HG03558 (cell line): ENCODE measurements at regions not wholly inside any gene's neighbourhood (a gene's known extent, or its start where the extent isn't known, plus 50 kb on each side); places are given as distances from the start of the nearest gene placed in this dataset.

Experiments used
- ATAC-seq: cut with Tn5 transposase; IDR thresholded peaks from one replicate; pipeline ENCODE4 v1.9.1; 2021; ENCODE audit warnings: moderate number of reproducible peaks; ENCODE audit not compliant: unreplicated experiment; ENCODE audit errors: extremely low read depth

DNA sequence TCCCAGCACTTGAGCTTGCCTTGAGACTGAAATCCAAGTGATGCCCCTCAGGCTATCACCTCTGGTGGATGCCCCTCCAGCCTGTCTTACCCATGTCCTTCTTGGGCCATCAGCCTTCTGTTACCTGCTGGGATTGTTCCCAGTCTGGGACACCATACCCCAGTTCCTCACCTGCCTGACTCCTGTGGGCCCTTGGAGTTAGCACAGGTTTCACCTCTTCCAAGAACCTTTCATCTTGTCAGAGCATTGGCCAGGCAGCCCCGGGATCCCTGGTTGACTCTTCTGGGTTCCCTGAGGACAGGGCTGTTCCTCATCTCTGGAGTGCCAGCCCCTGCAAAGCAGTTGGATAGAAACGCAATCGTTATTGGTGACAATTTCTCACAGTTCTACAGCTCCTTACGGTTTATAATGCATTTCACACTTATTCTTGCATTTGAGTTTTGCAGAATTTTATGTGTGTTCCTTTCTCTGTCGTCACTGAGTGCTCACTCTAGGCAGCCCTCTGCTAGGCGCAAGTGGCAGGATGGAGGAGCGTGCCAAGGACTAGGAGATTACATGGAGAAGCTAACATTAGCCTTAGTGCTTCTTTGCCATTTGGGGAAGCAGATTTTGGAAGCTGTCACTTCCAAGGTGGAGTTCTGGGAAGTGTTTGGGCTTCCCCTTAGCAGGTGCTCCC is 139.7 kb downstream of the DDX1 start:
- ATAC-seq, result no peak

GRCh38 chr2:15731889-15732271 is 140.2 kb downstream of the DDX1 start:
- no peak for ATAC-seq

DNA sequence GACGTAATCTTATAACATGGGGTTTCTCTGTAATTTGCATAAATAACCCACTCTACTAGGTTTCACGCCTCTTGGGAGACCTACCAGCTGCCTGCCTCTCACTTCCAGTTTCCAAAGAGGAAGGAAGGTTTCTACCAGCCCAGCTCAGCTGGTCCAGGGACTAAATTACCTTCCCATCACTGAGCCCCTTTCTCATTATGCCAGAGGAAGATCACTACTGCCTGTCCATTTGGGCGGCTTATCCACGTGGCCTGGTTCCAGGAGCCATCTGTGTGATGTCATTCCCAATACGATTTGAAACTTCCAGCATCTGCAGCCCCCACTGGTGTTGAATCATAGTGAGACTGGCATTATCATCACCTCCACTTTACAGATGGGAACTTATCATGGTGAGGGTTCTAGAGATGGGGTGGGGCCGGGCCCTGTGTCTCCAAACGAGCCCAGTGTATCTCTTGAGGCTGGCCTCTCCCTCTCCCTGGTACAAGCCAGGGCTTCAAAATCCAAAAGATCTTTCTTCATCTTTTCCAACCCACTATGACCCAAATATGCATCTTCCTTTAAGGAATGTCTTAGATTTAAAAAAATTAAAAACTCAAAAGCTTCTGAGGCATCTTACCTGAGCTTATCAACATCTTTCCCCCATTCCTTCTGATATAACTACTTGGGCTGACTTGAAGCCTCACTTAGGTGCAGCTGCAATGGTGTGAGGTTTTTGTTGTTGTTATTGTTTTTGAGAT is 140.8 kb downstream of the DDX1 start:
- ATAC-seq, result peak; percentile 94

- no peak for ATAC-seq
These were observed 142.4 kb downstream of the DDX1 start for GRCh38 chr2:15733867-15734673.

DNA sequence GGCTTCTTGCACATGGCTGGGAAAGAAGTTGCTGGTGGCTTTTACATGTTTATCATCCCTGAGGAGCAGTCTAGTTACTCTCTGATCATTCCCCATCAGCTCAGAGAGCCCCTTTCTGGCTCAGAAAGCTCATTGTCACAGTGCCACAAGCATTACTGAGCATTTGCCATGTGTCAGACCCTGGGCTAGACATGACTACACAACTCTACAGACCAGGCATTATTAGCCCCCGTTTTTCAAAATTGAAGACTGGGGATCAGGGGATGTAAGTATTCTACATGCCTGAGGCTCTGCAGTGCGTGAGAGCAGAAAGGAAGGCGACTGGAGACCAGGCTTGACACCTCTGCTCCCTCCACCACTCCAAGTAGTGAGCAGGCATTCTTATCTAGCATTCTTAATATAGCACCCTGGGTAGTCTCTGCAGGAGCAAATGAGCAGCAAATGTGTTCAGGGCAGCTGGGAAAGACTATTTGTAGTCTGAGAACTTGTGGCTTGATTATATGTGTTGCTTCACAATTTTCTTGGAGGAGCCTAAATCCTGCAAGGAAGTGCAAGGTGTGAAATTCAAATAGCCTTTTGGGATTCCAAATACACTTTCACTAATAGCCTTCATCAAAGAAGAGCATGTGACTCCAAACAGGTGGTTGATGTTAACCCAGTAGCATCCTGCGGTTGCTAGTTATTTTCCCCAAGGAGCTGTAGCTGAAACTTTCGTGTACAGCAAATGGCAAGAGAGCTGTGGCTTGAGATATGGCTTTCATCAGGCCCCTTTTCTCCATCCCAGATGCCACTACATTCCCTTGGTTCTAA is 143.2 kb downstream of the DDX1 start:
- no peak for ATAC-seq

DNA sequence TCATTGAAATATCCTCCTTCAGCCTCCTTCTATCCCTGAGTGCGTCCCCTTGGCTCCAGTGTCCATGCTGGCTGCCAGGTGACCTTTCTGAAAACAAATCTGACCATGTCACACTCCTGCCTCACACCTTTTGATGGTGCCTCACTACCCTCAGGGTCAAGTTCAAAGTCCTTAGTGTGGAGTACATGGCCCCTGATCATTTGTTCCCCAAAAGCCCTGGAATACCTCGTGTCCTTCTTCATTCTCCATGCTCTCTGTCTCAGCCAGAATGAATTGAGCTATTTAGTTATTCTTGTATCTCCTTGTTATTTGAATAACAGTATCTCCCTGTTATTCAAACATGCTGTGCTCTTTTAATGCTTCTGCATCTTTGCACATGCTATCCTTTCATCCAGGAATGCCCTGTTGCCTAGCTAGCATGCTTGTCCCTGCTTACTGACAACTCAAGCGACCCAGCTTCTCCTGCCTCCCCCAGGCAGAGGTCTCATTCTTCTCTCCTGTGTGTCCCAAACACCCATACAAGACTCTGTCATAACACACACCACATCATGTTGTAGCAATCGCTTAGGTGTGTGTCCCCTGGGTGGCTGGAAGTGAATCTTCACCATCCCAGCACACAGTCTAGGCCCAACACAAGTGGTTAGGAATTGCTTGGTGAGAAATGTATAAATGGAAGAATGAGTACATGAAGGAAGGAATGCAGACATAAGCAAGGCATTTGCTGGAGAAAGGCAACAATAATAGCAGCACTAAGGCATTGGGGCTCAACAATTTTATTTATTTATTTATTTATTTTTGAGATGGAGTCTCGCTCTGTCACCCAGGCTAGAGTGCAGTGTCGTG is 144.0 kb downstream of the DDX1 start:
- ATAC-seq, result no peak

GRCh38 chr2:15736396-15737180 is 144.9 kb downstream of the DDX1 start:
- ATAC-seq, result no peak

DNA sequence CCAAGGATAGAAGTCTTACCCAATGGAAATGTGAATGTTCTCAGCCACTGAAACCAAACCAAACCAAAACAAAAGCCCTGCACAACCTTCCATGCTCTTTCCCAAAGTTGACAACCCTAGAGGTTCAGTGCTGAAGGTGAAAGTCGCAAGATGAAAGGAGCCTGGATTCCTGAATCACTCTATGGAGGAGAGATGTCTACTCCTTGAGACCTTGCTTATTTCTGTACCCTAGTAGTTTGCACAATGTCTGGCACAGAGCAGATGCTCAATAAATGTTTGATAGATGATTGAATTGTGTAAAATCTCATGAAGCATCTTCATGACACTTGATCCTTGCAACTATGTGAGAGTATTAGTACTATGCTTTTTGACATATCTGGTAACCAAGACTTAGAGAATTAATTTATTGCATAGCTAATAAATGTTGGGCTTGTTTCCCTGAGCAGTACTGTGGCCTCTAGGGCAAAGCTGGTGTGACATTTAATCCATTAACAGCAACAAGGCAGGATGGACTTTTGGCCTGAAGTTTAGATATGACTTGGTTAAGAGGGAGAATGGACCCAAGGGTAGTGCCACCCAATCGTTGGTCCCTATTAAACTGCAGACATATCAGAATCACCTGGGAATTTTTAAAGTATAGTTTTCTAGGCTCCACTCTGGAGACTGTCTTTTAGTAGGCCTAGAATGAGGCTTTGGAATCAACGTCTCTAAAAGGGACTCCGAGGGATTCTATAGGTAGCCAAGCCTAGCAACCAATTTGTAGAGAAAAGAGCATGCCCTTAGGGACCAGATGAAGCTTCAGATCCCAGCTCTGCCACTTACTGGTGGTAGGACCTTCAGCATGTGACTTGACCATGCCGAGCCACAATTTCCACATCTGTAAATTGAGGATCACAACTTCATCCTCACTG is 145.9 kb downstream of the DDX1 start:
- ATAC-seq, result no peak

- ATAC-seq, result no peak
These were observed 146.5 kb downstream of the DDX1 start for GRCh38 chr2:15738225-15738546.

- ATAC-seq, result no peak
These were observed 147.3 kb downstream of the DDX1 start for GRCh38 chr2:15738943-15739342.

- ATAC-seq, result no peak
These were observed 153.2 kb downstream of the DDX1 start for GRCh38 chr2:15744820-15745219.

DNA sequence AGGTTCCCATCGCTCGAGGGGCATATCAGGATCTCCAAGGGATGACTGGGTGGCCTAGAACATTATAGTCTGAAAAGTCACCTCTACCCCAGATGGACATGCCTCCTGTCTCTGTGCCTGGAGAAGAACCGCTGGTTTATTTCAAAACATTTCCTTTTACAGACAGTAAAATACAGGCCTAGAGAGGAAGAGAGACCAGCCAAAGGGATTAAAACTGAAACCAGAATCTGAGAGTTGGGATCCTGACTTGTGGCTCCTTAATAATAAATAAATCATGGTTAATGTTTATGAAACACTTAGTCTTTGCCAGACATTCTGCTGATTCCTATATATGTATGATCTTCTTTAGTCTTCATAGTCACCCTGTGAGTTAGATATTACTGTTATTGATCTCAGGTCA is 153.7 kb downstream of the DDX1 start:
- ATAC-seq, result no peak

DNA sequence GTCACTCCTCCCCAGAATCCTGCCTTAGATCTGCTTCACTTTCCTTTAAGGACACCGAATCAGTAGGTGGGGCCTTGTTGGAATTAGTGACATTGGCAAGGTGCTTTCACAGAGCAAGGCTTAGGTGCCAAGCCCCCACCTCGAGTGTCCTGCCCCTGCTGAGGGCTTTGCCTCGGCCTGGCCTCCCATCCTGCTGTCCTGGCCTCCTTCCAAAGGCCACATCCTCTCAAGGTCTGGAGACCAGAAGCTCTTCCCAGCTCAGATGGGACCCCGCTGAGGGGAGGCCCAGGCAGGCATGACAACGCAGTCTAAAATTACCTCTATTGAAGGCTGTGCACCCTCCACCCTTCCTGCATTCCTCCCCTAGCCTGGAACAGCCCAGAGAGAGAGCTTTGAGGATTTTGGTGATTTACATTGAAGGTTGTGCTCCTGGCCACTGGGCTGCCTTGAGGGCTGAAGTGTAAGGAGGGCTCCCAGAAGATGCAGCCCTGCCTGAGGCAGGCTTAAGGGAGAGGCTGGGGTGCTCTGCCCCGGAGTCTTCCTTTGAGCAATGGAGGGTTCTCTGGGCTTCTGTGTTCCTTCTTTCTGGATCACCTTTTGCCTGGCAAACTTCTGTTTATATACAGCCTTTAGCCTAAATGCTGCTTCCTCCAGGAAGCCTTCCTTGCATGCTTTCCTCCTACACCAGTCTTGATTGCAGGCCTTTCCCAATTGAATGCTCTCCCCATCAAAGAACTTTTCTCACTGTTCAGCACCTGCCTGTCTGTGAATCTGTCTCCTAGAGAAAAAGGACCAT is 154.4 kb downstream of the DDX1 start:
- ATAC-seq, result no peak

DNA sequence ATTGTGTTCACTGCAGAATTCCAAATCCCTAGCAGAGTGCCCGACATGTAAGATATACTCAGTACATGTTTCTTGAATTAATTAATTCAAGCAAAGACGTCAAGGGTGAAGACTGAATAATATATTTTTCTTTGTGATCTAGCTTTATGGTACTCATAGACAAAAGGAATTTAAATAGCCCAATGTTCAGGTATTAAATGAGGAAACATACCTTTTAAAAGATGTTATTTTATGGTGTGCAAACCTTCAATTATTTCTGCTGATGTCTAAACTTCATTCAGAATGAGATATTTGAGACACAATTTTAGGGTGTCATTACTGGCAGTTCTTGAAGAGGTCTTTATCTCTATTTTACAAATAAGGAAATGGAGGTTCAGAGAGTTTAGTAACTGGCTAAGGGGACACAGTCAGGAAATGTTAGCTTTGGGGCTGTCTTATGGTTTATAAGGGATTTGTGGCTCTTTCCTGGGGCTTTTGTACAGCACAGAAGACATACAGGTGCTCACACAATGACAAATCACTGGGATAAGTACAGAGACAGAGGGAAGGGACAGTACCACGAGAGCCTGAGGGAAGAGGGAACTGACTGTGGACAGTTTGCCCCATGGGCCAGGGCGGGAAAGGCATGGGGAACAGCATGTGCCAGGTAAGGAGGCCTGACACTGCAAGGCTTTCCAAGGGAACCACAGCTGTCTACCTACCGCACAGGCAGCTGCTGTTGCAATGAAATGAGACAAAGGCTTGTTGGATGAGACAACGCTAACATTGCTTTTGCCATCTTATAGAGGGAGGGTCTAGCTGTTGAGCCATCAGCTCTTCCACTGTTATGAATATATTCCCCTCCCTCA is 155.3 kb downstream of the DDX1 start:
- no peak for ATAC-seq

- no peak for ATAC-seq
These were observed 156.2 kb downstream of the DDX1 start for GRCh38 chr2:15747603-15748471.
